ENCODE measurements at regions not wholly inside any gene's neighbourhood (a gene's known extent, or its start where the extent isn't known, plus 50 kb on each side); places are given as distances from the start of the nearest gene placed in this dataset.

DNA sequence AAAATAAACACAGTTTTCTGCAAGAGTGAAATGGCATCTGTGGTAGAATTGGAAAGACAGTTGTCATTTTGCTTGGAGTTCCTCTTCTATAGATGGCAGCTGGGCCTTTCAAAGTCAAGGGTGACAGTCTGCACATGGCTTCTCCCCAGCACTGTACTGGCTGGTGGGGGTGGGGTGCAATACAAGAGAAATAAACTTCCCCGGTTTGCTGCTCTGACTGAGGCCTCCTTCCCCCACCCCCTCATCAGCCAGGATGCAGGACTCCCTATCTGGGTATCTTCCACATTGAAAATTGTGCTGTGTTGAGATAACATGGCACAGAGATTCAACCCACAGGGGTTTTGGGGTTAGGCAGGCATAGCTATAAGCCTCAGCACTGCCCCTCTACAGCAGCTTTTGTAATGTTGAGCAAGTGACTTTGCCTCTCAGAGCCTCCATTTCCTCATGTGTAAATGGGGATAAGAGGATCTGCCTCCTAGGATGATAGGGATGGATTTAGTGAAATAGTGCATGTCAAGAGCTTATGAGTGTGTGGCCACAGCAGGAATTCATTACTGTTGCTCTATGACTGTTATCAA lies 85.8 kb upstream of the WDR11 start:
- TF ChIP-seq, protein P1, sequence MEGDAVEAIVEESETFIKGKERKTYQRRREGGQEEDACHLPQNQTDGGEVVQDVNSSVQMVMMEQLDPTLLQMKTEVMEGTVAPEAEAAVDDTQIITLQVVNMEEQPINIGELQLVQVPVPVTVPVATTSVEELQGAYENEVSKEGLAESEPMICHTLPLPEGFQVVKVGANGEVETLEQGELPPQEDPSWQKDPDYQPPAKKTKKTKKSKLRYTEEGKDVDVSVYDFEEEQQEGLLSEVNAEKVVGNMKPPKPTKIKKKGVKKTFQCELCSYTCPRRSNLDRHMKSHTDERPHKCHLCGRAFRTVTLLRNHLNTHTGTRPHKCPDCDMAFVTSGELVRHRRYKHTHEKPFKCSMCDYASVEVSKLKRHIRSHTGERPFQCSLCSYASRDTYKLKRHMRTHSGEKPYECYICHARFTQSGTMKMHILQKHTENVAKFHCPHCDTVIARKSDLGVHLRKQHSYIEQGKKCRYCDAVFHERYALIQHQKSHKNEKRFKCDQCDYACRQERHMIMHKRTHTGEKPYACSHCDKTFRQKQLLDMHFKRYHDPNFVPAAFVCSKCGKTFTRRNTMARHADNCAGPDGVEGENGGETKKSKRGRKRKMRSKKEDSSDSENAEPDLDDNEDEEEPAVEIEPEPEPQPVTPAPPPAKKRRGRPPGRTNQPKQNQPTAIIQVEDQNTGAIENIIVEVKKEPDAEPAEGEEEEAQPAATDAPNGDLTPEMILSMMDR (IDR thresholded peaks at IDR 0.05; ENCODE audit: low read depth, low read length, poor library complexity, severe bottlenecking), result no peak
- no peak for TF ChIP-seq EZH2phosphoT487 (IDR thresholded peaks at IDR 0.05; ENCODE audit: borderline replicate concordance, low read length)

All from DOHH2 (cell line).